ENCODE measurements at regions not wholly inside any gene's neighbourhood (a gene's known extent, or its start where the extent isn't known, plus 50 kb on each side); places are given as distances from the start of the nearest gene placed in this dataset.

GRCh38 chr5:89950234-89950633, 459.3 kb downstream of the CETN3 start:
- TF ChIP-seq CTCF (IDR thresholded peaks at IDR 0.05) (no peak), POLR2A (IDR thresholded peaks at IDR 0.05) (no peak), POLR2AphosphoS5 (IDR thresholded peaks at IDR 0.05) (no peak)
